KBM-7 (cell line): ENCODE measurements at regions not wholly inside any gene's neighbourhood (a gene's known extent, or its start where the extent isn't known, plus 50 kb on each side); places are given as distances from the start of the nearest gene placed in this dataset.

ENCODE experiments used
- DNase-seq: peaks from one replicate; pipeline ENCODE4 v3.0.0-alpha.2; 2015
- in situ Hi-C: fragments of 300-500 bp; cut with MboI; formaldehyde crosslinking; loops from 2 replicates; pipeline ENCODE4 v1.14.3; 2020; ENCODE audit warnings: low sequenced_read_pairs, low pct_unique_long_range_greater_than_20kb, mixed read lengths

GRCh38 chr15:69897471-69898237, 200.1 kb downstream of the TLE3 start:
- no peak for DNase-seq
- in situ Hi-C loops = no loop called here

- in situ Hi-C loops = no loop called here
Observed at GRCh38 chr15:69898243-69898642, 199.5 kb downstream of the TLE3 start.

GRCh38 chr15:69902414-69903062, 195.2 kb downstream of the TLE3 start:
- DNase-seq = no peak
- in situ Hi-C loops = no loop called here

More at GRCh38 chr15:69898243-69898642, 199.5 kb downstream of the TLE3 start:
- no peak for DNase-seq

GRCh38 chr15:69903470-69904469, 193.9 kb downstream of the TLE3 start:
- in situ Hi-C loops = no loop called here
- no peak for DNase-seq

- DNase-seq = no peak
- in situ Hi-C loops = no loop called here
Observed at GRCh38 chr15:69906256-69907185, 191.2 kb downstream of the TLE3 start.

GRCh38 chr15:69908060-69908459, 189.7 kb downstream of the TLE3 start:
- no peak for DNase-seq
- in situ Hi-C loops = no loop called here

- no peak for DNase-seq
- in situ Hi-C loops = no loop called here
Observed at GRCh38 chr15:69908590-69909420, 188.9 kb downstream of the TLE3 start.

GRCh38 chr15:69909719-69910444, 187.8 kb downstream of the TLE3 start:
- no peak for DNase-seq
- in situ Hi-C loops = no loop called here

GRCh38 chr15:69910514-69910913, 187.2 kb downstream of the TLE3 start:
- in situ Hi-C loops = no loop called here
- DNase-seq = no peak

GRCh38 chr15:69912116-69912515, 185.6 kb downstream of the TLE3 start:
- in situ Hi-C loops = no loop called here
- DNase-seq = no peak

- DNase-seq = no peak
- in situ Hi-C loops = no loop called here
Observed at GRCh38 chr15:69914040-69914439, 183.7 kb downstream of the TLE3 start.

- in situ Hi-C loops = no loop called here
- DNase-seq = no peak
Observed at GRCh38 chr15:69914960-69915359, 182.8 kb downstream of the TLE3 start.

GRCh38 chr15:69916169-69916785, 181.4 kb downstream of the TLE3 start:
- in situ Hi-C loops = no loop called here
- DNase-seq = no peak

GRCh38 chr15:69917056-69917455, 180.7 kb downstream of the TLE3 start:
- in situ Hi-C loops = no loop called here
- no peak for DNase-seq

- DNase-seq = no peak
- in situ Hi-C loops = no loop called here
Observed at GRCh38 chr15:69919816-69920215, 177.9 kb downstream of the TLE3 start.

GRCh38 chr15:69920221-69920620, 177.5 kb downstream of the TLE3 start:
- DNase-seq = peak; percentile 17
- in situ Hi-C loops = no loop called here
